ENCODE measurements at regions not wholly inside any gene's neighbourhood (a gene's known extent, or its start where the extent isn't known, plus 50 kb on each side); places are given as distances from the start of the nearest gene placed in this dataset.

DNA sequence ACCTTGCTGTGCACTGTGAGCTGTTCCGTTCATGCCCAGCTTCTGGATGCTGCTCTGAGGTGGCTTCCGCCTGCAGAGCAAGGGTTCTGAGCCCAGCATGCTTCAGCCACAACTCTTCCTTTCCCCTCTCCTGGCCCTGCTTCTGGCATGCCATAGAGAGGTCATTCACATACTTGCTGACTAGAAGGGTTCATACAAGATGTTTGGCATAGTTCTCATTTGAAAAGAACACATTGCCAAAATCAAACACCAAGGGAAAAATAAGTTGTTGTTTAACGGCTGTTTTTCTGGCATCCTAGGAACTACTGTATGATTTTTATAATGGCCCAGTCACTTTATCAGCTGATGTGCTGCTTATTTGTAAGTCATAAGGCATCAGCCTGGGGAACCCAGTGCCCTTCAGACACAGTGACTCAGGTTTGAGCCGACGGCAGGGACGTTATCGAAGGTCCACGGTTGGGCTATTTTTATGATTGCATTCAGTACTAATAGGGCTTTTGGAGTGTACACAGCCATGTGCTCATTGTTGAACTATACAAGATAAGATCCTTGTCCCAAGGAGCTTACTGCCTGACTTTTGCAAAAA lies 53.9 kb upstream of the CTAGE1 start:
- Histone ChIP-seq H3K27me3 (replicated peaks; ENCODE audit: control insufficient read depth, insufficient read depth, low read length) (peaks cover 1% of the 10 kb centered on the region; the same call in 1 of the 2 replicates), H3K4me3 (replicated peaks; ENCODE audit: low read depth, low read length) (no peak overlapping the region), H3K36me3 (ENCODE audit: control insufficient read depth, insufficient read depth, low read length) (no peaks in the 10 kb centered on the region)
- TF ChIP-seq, protein P1, sequence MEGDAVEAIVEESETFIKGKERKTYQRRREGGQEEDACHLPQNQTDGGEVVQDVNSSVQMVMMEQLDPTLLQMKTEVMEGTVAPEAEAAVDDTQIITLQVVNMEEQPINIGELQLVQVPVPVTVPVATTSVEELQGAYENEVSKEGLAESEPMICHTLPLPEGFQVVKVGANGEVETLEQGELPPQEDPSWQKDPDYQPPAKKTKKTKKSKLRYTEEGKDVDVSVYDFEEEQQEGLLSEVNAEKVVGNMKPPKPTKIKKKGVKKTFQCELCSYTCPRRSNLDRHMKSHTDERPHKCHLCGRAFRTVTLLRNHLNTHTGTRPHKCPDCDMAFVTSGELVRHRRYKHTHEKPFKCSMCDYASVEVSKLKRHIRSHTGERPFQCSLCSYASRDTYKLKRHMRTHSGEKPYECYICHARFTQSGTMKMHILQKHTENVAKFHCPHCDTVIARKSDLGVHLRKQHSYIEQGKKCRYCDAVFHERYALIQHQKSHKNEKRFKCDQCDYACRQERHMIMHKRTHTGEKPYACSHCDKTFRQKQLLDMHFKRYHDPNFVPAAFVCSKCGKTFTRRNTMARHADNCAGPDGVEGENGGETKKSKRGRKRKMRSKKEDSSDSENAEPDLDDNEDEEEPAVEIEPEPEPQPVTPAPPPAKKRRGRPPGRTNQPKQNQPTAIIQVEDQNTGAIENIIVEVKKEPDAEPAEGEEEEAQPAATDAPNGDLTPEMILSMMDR (IDR thresholded peaks at IDR 0.05; ENCODE audit: insufficient read depth, low read length, poor library complexity, severe bottlenecking): no peak
- DNase-seq (ENCODE audit: extremely low read depth, insufficient read length): no peak

DNA sequence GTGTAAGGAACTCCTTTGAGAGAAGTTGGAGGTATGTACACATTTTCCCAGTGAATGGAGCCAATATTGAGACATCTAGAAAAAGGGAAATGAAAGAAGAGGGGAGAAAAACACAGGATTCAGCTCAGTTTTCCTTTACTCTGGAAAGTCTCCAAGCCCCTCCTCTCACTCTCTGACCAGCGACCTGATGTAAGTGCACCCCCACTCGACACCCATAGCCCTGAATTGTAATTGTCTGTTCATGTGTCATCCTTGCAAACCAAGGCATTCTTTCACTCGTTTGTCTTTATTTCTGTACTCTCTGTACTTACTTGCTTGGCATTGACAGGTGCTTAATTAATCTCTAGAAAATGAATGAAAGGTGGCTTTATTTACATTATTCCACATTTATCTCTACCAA lies 55.7 kb upstream of the CTAGE1 start:
- Histone ChIP-seq H3K4me3 (replicated peaks; ENCODE audit: low read depth, low read length) (no peak overlapping the region), H3K36me3 (ENCODE audit: control insufficient read depth, insufficient read depth, low read length) (no peaks in the 10 kb centered on the region), H3K27me3 (replicated peaks; ENCODE audit: control insufficient read depth, insufficient read depth, low read length) (peaks cover 1% of the 10 kb centered on the region; the same call in 1 of the 2 replicates)
- no peak for DNase-seq (ENCODE audit: extremely low read depth, insufficient read length)
- TF ChIP-seq, protein P1 (IDR thresholded peaks at IDR 0.05; ENCODE audit: insufficient read depth, low read length, poor library complexity, severe bottlenecking): no peak

DNA sequence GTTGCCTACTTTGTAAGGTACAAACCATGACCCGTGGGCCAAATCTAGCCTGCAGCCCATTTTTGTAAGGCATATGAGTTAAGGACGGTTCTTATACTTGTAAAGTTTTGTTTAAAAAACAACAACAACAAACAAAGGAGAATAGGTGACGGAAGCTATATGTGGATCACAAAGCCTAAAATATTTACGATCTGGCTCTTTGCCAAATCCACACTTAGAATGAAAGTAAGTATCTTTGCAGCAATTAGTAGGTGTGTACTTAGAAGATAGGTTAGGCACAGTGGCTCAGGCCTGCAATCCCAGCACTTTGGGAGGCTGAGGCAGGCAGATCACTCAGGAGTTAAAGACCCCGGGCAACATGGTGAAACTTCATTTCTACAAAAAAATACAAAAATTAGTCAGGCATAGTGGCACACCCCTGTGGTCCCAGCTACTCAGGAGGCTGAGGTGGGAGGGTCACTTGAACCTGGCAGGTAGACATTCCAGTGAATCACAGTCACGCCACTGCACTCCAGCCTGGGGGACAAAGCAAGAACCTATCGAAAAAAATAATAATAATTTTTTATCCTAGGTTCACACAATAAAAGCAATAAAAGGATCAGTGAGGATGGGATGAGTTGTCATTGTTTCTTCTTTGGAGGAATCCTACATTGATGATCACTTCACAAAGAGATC lies 57.8 kb upstream of the CTAGE1 start:
- H3K4me3 ChIP-seq (replicated peaks; ENCODE audit: low read depth, low read length): no peak overlapping the region
- DNase-seq (ENCODE audit: extremely low read depth, insufficient read length): no peak
- H3K27me3 ChIP-seq (replicated peaks; ENCODE audit: control insufficient read depth, insufficient read depth, low read length): no peaks in the 10 kb centered on the region
- TF ChIP-seq, protein P1 (IDR thresholded peaks at IDR 0.05; ENCODE audit: insufficient read depth, low read length, poor library complexity, severe bottlenecking): no peak
- H3K36me3 ChIP-seq (ENCODE audit: control insufficient read depth, insufficient read depth, low read length): no peaks in the 10 kb centered on the region

DNA sequence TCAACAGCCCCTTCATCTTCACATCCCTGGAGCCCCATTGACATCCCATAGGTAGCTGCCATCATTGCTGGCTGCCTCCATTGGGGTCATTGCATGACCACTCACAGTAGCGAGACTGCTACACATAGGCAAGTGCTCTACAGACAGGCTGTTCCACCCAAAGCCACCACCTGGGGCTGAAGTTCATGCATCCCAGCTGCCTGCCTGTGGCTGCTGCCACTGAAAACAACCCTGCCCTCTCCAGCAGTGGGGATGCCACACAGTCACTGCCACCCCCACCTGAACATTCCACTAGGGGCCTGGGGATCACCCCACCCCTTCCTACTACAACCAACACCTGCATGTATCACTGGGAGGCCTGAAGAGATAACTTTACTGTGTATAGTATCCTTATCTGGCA lies 59.5 kb upstream of the CTAGE1 start:
- Histone ChIP-seq H3K36me3 (ENCODE audit: control insufficient read depth, insufficient read depth, low read length) (no peaks in the 10 kb centered on the region), H3K27me3 (replicated peaks; ENCODE audit: control insufficient read depth, insufficient read depth, low read length) (no peaks in the 10 kb centered on the region), H3K4me3 (replicated peaks; ENCODE audit: low read depth, low read length) (no peak overlapping the region)
- TF ChIP-seq, protein P1 (IDR thresholded peaks at IDR 0.05; ENCODE audit: insufficient read depth, low read length, poor library complexity, severe bottlenecking): no peak
- DNase-seq (ENCODE audit: extremely low read depth, insufficient read length): no peak

DNA sequence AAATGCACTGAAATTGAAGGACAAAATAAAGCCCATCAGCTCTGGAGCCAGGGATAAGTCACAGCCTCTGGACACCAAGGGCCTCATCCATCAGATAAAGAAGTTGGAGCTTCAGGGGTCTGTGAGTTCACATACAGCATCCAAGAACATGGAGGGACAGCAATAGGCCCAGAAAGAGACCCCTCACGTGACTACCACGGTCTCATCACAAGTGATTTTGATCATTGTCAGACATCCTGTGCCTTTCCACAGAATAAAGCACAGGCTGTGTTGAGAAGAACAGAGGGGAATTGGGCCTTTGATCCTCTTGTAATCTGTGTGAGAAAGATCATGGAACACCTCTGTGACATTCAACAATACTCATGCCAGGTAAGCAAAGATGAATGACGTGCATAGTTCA lies 65.2 kb upstream of the CTAGE1 start:
- H3K27me3 ChIP-seq (replicated peaks; ENCODE audit: control insufficient read depth, insufficient read depth, low read length): no peaks in the 10 kb centered on the region
- TF ChIP-seq, protein P1 (IDR thresholded peaks at IDR 0.05; ENCODE audit: insufficient read depth, low read length, poor library complexity, severe bottlenecking): no peak
- H3K36me3 ChIP-seq (ENCODE audit: control insufficient read depth, insufficient read depth, low read length): no peaks in the 10 kb centered on the region

More for the DNA sequence above, 65.2 kb upstream of the CTAGE1 start:
- no peak for DNase-seq (ENCODE audit: extremely low read depth, insufficient read length)
- H3K4me3 ChIP-seq (replicated peaks; ENCODE audit: low read depth, low read length): no peak overlapping the region
